SK-N-SH (cell line): ENCODE measurements at regions not wholly inside any gene's neighbourhood (a gene's known extent, or its start where the extent isn't known, plus 50 kb on each side); places are given as distances from the start of the nearest gene placed in this dataset.

Source experiments
- CTCF ChIA-PET: fragments of 300-600, 350-600 bp; formaldehyde crosslinking; extraction: SDS; loops from one replicate; lab custom pipeline; 2021; lab: Yijun Ruan, JAX
- POLR2A ChIA-PET: fragments of 350-600 bp; sonication (Branson Sonifier 250); formaldehyde crosslinking; extraction: SDS; loops from one replicate; lab custom pipeline; 2020; ENCODE audit warnings: antibody characterized with exemption, inconsistent platforms; lab: Yijun Ruan, JAX
- DNase-seq: peaks from one replicate; pipeline ENCODE4 v3.0.0; 2012
- H2AFZ ChIP-seq: fragments of 200-600 bp; sonication (generic); 2 replicates; pipeline ENCODE4 v1.8.1; 2016; ENCODE audit warnings: antibody characterized with exemption, mild to moderate bottlenecking, low read depth
- H3F3A ChIP-seq: fragments of 200-600 bp; sonication (generic); replicated peaks from 2 replicates; pipeline ENCODE3; 2016; ENCODE audit warnings: antibody characterized with exemption, mild to moderate bottlenecking; ENCODE audit not compliant: insufficient read depth
- H3K27ac ChIP-seq, 2 experiments: fragments of 200-500 bp in 1 of 2; fragments of 200-600 bp in 1 of 2; sonication (Bioruptor generic) in 1 of 2; sonication (generic), shearing (Covaris generic) in 1 of 2; 2 replicates each; pipeline versions ENCODE4 v1.5.1 to v1.6.1; 2014 to 2016; ENCODE audit warnings: low read depth in 2 of 2, inconsistent platforms in 1 of 2, low read length in 1 of 2, mild to moderate bottlenecking in 1 of 2, mixed read lengths in 1 of 2
- H3K27me3 ChIP-seq: fragments of 200-600 bp; sonication (generic), shearing (Covaris generic); 2 replicates; pipeline ENCODE4 v1.6.1; 2016; ENCODE audit warnings: mixed run types; ENCODE audit not compliant: insufficient read depth
- H3K36me3 ChIP-seq, 2 experiments: fragments of 200-500 bp in 1 of 2; fragments of 200-600 bp in 1 of 2; sonication (Bioruptor generic) in 1 of 2; sonication (generic) in 1 of 2; replicated peaks in 1 of 2; 2 replicates each; pipeline versions ENCODE3 to v1.5.1; 2014 to 2016; ENCODE audit warnings: low read length in 1 of 2, mild to moderate bottlenecking in 1 of 2; ENCODE audit not compliant: insufficient read depth in 2 of 2, control insufficient read depth in 1 of 2
- H3K4me1 ChIP-seq, 2 experiments: fragments of 200-500 bp in 1 of 2; fragments of 200-600 bp in 1 of 2; sonication (Bioruptor generic) in 1 of 2; sonication (generic), shearing (Covaris generic) in 1 of 2; 2 replicates each; pipeline versions ENCODE4 v1.5.1 to v1.6.1; 2014 to 2016; ENCODE audit warnings: low read depth in 1 of 2, low read length in 1 of 2, mixed run types in 1 of 2; ENCODE audit not compliant: insufficient read depth in 2 of 2, control insufficient read depth in 1 of 2
- H3K4me2 ChIP-seq: fragments of 200-600 bp; sonication (generic), shearing (Covaris generic); 2 replicates; pipeline ENCODE4 v1.6.1; 2017; ENCODE audit warnings: mixed run types
- H3K4me3 ChIP-seq, 2 experiments: fragments of 200-500 bp in 1 of 2; fragments of 200-600 bp in 1 of 2; sonication (Bioruptor generic) in 1 of 2; sonication (generic), shearing (Covaris generic) in 1 of 2; 2 replicates each; pipeline versions ENCODE4 v1.5.1 to v1.8.1; 2014 to 2016; ENCODE audit warnings: low read depth in 2 of 2, inconsistent platforms in 1 of 2, low read length in 1 of 2, mild to moderate bottlenecking in 1 of 2, mixed read lengths in 1 of 2, moderate library complexity in 1 of 2
- H3K79me2 ChIP-seq: fragments of 200-600 bp; sonication (generic); 2 replicates; pipeline ENCODE4 v1.8.1; 2017; ENCODE audit warnings: mild to moderate bottlenecking; ENCODE audit not compliant: insufficient read depth
- H3K9ac ChIP-seq: fragments of 200-600 bp; sonication (generic); 2 replicates; pipeline ENCODE4 v1.6.1; 2017; ENCODE audit warnings: mixed run types
- H3K9me2 ChIP-seq: fragments of 200-600 bp; sonication (generic); 2 replicates; pipeline ENCODE4 v1.6.1; 2017; ENCODE audit warnings: mixed run types
- H3K9me3 ChIP-seq: fragments of 200-600 bp; sonication (generic); 2 replicates; pipeline ENCODE4 v1.6.1; 2017; ENCODE audit warnings: mixed run types, mild to moderate bottlenecking, moderate library complexity
- H4K20me1 ChIP-seq: fragments of 200-600 bp; sonication (generic); 2 replicates; pipeline ENCODE4 v1.6.1; 2017; ENCODE audit warnings: mild to moderate bottlenecking, mixed run types; ENCODE audit not compliant: insufficient read depth
- CHD2 ChIP-seq: fragments of 150-350 bp; IDR thresholded peaks from 2 replicates; pipeline ENCODE4 v1.6.1; 2018; ENCODE audit warnings: low read length; ENCODE audit not compliant: partially characterized antibody
- ELF1 ChIP-seq: IDR thresholded peaks from 2 replicates; pipeline ENCODE4 v1.4.0; 2012
- EP300 ChIP-seq, 2 experiments: IDR thresholded peaks; 2 replicates each; pipeline versions ENCODE4 v1.4.0 to v1.6.1; 2012; ENCODE audit warnings: borderline replicate concordance in 1 of 2, low read depth in 1 of 2, low read length in 1 of 2
- EZH2phosphoT487 ChIP-seq: fragments of 200-600 bp; sonication (generic); IDR thresholded peaks from 2 replicates; pipeline ENCODE4 v1.6.1; 2017; ENCODE audit warnings: low read depth, mixed run types, mild to moderate bottlenecking, antibody characterized with exemption, moderate library complexity, borderline replicate concordance
- FOSL2 ChIP-seq: IDR thresholded peaks from 2 replicates; pipeline ENCODE4 v1.4.0; 2012; ENCODE audit warnings: low read depth, mild to moderate bottlenecking, moderate library complexity, borderline replicate concordance
- FOXJ3 ChIP-seq: sonication (generic); formaldehyde crosslinking; IDR thresholded peaks from 2 replicates; pipeline ENCODE4 v1.5.1; 2020; ENCODE audit warnings: mild to moderate bottlenecking, missing genetic modification reagents
- GABPA ChIP-seq: IDR thresholded peaks from 2 replicates; pipeline ENCODE4 v1.4.0; 2012; ENCODE audit warnings: low read depth, mild to moderate bottlenecking
- GATA2 ChIP-seq: sonication (generic); formaldehyde crosslinking; IDR thresholded peaks from 2 replicates; pipeline ENCODE4 v1.5.0; 2020; ENCODE audit warnings: mild to moderate bottlenecking, missing genetic modification reagents
- JUND ChIP-seq: IDR thresholded peaks from 2 replicates; pipeline ENCODE4 v1.4.0; 2012
- MEF2A ChIP-seq: IDR thresholded peaks from 2 replicates; pipeline ENCODE4 v1.4.0; 2012; ENCODE audit warnings: low read depth, borderline replicate concordance
- RAD21 ChIP-seq: IDR thresholded peaks from 2 replicates; pipeline ENCODE4 v1.6.1; 2012; ENCODE audit warnings: mild to moderate bottlenecking, low read length
- SIN3A ChIP-seq: IDR thresholded peaks from 2 replicates; pipeline ENCODE4 v1.6.1; 2012; ENCODE audit warnings: low read depth, mild to moderate bottlenecking, low read length, moderate library complexity, borderline replicate concordance
- TAF1 ChIP-seq: IDR thresholded peaks from 2 replicates; pipeline ENCODE4 v1.6.1; 2012; ENCODE audit warnings: low read depth, mild to moderate bottlenecking, low read length, moderate library complexity, borderline replicate concordance
- TCF12 ChIP-seq: IDR thresholded peaks from 2 replicates; pipeline ENCODE4 v1.4.0; 2012
- TEAD4 ChIP-seq: IDR thresholded peaks from 2 replicates; pipeline ENCODE4 v1.4.0; 2012; ENCODE audit warnings: mild to moderate bottlenecking, borderline replicate concordance; ENCODE audit not compliant: insufficient read depth
- YY1 ChIP-seq: IDR thresholded peaks from 2 replicates; pipeline ENCODE4 v1.4.0; 2012; ENCODE audit warnings: low read depth, mild to moderate bottlenecking
- WGBS: methylation state at CpG from one replicate; pipeline ENCODE4 v1.1.6; 2017; ENCODE audit warnings: low lambda C conversion rate; 5-methylcytosine and 5-hydroxymethylcytosine counted together
- TF ChIP-seq, protein P1 (sequence below): IDR thresholded peaks from 2 replicates; pipeline ENCODE4 v1.4.0; 2012; ENCODE audit warnings: low read depth, borderline replicate concordance
- TF ChIP-seq, protein P2 (sequence below): IDR thresholded peaks from 2 replicates; pipeline ENCODE4; 2012
- TF ChIP-seq, protein P3 (sequence below): IDR thresholded peaks from 2 replicates; pipeline ENCODE4 v1.4.0; 2012; ENCODE audit warnings: low read depth
- TF ChIP-seq, protein P4 (sequence below): fragments of 200-600 bp; sonication (generic); IDR thresholded peaks from 2 replicates; pipeline ENCODE4 v1.6.1; 2017; ENCODE audit warnings: antibody characterized with exemption, mild to moderate bottlenecking, moderate library complexity
- TF ChIP-seq, protein P5 (sequence below): fragments of 150-350 bp; IDR thresholded peaks from 2 replicates; pipeline ENCODE4 v1.6.1; 2016; ENCODE audit warnings: mild to moderate bottlenecking, low read depth, low read length

DNA sequence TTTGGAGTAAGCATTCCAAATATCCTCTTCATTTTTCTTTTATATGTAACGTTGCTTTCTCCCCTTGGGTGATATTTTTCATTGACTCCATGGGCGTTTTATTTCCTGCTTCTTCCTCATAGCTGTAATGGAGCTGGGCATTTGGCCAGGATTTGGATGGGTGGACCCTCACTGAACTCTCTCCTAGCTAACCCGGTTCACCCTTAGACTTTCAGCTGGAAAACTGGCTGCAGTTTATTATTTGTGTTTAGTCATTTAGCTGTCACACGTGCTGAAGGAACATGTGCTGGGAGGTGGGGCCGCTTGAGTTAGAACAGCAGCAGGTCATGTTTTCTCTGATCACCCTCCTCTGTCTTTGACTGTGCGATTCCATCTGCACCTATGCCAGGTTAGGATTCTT is 407.6 kb downstream of the ZIC1 start:
- no peak overlapping the region for H3K27ac ChIP-seq
- H3K4me3 ChIP-seq: no peak overlapping the region
- ChIA-PET CTCF (no interaction called here), POLR2A (no interaction called here)
- no peak overlapping the region for H3K4me2 ChIP-seq
- H2AFZ ChIP-seq: no peak overlapping the region
- H3K27me3 ChIP-seq: no peaks in the 10 kb centered on the region
- no peaks in the 10 kb centered on the region for H4K20me1 ChIP-seq
- no peaks in the 10 kb centered on the region for H3K79me2 ChIP-seq
- whole genome bisulfite sequencing: 42% methylated on average over 6 of the region's 6 CpGs
- TF ChIP-seq ELF1 (no peak), EZH2phosphoT487 (no peak), GABPA (no peak)
- DNase-seq: no peak
- H3K4me1 ChIP-seq: no peaks in the 10 kb centered on the region
- H3F3A ChIP-seq: no peaks in the 10 kb centered on the region
- H3K9me2 ChIP-seq: no peaks in the 10 kb centered on the region
- H3K36me3 ChIP-seq: no peaks in the 10 kb centered on the region
- H3K9me3 ChIP-seq: no peaks in the 10 kb centered on the region
- no peak overlapping the region for H3K9ac ChIP-seq

DNA sequence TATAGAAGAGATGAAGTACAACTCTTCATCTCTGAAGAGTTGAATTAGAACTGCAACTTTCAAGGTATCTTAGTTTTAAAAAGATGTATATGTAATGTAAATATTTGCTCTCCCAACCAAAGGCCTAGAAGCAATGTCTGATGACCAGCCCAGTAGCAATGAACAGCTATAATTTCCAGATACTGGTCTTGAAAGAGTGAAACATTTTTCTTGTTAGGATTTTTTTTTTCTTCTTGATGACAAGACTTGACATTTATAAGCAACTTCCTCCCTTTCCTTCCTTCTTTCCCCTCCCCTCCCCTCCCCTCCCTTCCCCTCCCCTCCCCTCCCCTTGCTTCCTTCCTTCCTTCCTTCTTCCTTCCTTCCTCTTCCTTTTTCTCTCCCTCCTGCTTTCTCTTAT is 423.4 kb downstream of the ZIC1 start:
- H3K9ac ChIP-seq: no peak overlapping the region
- H2AFZ ChIP-seq: no peak overlapping the region
- ChIA-PET CTCF (no interaction called here), POLR2A (no interaction called here)
- H3K4me2 ChIP-seq: no peak overlapping the region
- H3K27ac ChIP-seq: no peak overlapping the region
- DNase-seq: no peak
- no peaks in the 10 kb centered on the region for H3K27me3 ChIP-seq
- H3K4me3 ChIP-seq: no peak overlapping the region
- H3K79me2 ChIP-seq: no peaks in the 10 kb centered on the region
- TF ChIP-seq GATA2 (CRISPR knock-in tag) (no peak), RAD21 (no peak), SIN3A (no peak), TEAD4 (no peak), FOSL2 (no peak), FOXJ3 (no peak), GABPA (no peak), TCF12 (no peak), MEF2A (no peak), EP300 (IDR thresholded peaks at IDR 0.05; ENCODE audit: borderline replicate concordance in 1 of 2, low read depth in 1 of 2, low read length in 1 of 2) (no peak), YY1 (no peak), EZH2phosphoT487 (no peak), CHD2 (no peak), JUND (no peak), TAF1 (no peak)
- TF ChIP-seq, protein P1, sequence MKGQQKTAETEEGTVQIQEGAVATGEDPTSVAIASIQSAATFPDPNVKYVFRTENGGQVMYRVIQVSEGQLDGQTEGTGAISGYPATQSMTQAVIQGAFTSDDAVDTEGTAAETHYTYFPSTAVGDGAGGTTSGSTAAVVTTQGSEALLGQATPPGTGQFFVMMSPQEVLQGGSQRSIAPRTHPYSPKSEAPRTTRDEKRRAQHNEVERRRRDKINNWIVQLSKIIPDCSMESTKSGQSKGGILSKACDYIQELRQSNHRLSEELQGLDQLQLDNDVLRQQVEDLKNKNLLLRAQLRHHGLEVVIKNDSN: no peak
- TF ChIP-seq, protein P2, sequence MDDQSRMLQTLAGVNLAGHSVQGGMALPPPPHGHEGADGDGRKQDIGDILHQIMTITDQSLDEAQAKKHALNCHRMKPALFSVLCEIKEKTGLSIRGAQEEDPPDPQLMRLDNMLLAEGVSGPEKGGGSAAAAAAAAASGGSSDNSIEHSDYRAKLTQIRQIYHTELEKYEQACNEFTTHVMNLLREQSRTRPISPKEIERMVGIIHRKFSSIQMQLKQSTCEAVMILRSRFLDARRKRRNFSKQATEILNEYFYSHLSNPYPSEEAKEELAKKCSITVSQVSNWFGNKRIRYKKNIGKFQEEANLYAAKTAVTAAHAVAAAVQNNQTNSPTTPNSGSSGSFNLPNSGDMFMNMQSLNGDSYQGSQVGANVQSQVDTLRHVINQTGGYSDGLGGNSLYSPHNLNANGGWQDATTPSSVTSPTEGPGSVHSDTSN: no peak
- TF ChIP-seq, protein P3, sequence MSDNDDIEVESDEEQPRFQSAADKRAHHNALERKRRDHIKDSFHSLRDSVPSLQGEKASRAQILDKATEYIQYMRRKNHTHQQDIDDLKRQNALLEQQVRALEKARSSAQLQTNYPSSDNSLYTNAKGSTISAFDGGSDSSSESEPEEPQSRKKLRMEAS: no peak
- TF ChIP-seq, protein P4, sequence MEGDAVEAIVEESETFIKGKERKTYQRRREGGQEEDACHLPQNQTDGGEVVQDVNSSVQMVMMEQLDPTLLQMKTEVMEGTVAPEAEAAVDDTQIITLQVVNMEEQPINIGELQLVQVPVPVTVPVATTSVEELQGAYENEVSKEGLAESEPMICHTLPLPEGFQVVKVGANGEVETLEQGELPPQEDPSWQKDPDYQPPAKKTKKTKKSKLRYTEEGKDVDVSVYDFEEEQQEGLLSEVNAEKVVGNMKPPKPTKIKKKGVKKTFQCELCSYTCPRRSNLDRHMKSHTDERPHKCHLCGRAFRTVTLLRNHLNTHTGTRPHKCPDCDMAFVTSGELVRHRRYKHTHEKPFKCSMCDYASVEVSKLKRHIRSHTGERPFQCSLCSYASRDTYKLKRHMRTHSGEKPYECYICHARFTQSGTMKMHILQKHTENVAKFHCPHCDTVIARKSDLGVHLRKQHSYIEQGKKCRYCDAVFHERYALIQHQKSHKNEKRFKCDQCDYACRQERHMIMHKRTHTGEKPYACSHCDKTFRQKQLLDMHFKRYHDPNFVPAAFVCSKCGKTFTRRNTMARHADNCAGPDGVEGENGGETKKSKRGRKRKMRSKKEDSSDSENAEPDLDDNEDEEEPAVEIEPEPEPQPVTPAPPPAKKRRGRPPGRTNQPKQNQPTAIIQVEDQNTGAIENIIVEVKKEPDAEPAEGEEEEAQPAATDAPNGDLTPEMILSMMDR: no peak
- TF ChIP-seq, protein P5, sequence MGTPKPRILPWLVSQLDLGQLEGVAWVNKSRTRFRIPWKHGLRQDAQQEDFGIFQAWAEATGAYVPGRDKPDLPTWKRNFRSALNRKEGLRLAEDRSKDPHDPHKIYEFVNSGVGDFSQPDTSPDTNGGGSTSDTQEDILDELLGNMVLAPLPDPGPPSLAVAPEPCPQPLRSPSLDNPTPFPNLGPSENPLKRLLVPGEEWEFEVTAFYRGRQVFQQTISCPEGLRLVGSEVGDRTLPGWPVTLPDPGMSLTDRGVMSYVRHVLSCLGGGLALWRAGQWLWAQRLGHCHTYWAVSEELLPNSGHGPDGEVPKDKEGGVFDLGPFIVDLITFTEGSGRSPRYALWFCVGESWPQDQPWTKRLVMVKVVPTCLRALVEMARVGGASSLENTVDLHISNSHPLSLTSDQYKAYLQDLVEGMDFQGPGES: no peak
- no peaks in the 10 kb centered on the region for H3K9me2 ChIP-seq
- no peaks in the 10 kb centered on the region for H3K9me3 ChIP-seq
- H3F3A ChIP-seq: no peaks in the 10 kb centered on the region
- no peaks in the 10 kb centered on the region for H3K4me1 ChIP-seq
- H4K20me1 ChIP-seq: no peaks in the 10 kb centered on the region
- H3K36me3 ChIP-seq: no peaks in the 10 kb centered on the region
